Fibroblast of lung (primary cell): ENCODE measurements at regions not wholly inside any gene's neighbourhood (a gene's known extent, or its start where the extent isn't known, plus 50 kb on each side); places are given as distances from the start of the nearest gene placed in this dataset.

Source experiments
- DNase-seq, 2 donors: peaks; one replicate each; pipeline versions ENCODE4 v3.0.0 to v3.0.0-alpha.2; 2010; ENCODE audit warnings: low read depth in 2 of 2
- H2AFZ ChIP-seq: 2 replicates; pipeline ENCODE4 v1.5.1; 2012; ENCODE audit warnings: low read length, control low read depth, inconsistent platforms
- H3K27ac ChIP-seq: 2 replicates; pipeline ENCODE4 v1.5.1; 2011; ENCODE audit warnings: low read length, control low read depth; ENCODE audit not compliant: insufficient read depth
- H3K27me3 ChIP-seq: 2 replicates; pipeline ENCODE4 v1.5.1; 2011; ENCODE audit warnings: mild to moderate bottlenecking, low read length; ENCODE audit not compliant: control insufficient read depth, insufficient read depth
- H3K36me3 ChIP-seq: 2 replicates; pipeline ENCODE4 v1.5.1; 2011; ENCODE audit warnings: low read length; ENCODE audit not compliant: control insufficient read depth, insufficient read depth
- H3K4me1 ChIP-seq: 2 replicates; pipeline ENCODE4 v1.5.1; 2011; ENCODE audit warnings: low read length; ENCODE audit not compliant: control insufficient read depth, insufficient read depth; ENCODE audit errors: extremely low read depth
- H3K4me2 ChIP-seq: 2 replicates; pipeline ENCODE4 v1.5.1; 2011; ENCODE audit warnings: low read length, control low read depth; ENCODE audit not compliant: insufficient read depth; ENCODE audit errors: extremely low read depth
- H3K4me3 ChIP-seq, 4 experiments: fragments of 200-600 bp in 1 of 4; sonication (generic) in 1 of 4; replicated peaks in 1 of 4; 2 replicates each; pipeline ENCODE4 v1.5.1; 2011 to 2016; ENCODE audit warnings: low read length in 4 of 4, low read depth in 3 of 4, mild to moderate bottlenecking in 3 of 4, control low read depth in 2 of 4, inconsistent platforms in 1 of 4, mixed read lengths in 1 of 4; ENCODE audit not compliant: insufficient read depth in 1 of 4; ENCODE audit errors: control extremely low read depth in 1 of 4
- H3K79me2 ChIP-seq: 2 replicates; pipeline ENCODE4 v1.5.1; 2012; ENCODE audit warnings: mild to moderate bottlenecking, low read length, inconsistent platforms; ENCODE audit not compliant: control insufficient read depth, insufficient read depth
- H3K9ac ChIP-seq: 2 replicates; pipeline ENCODE4 v1.5.1; 2011; ENCODE audit warnings: mild to moderate bottlenecking, low read length, control low read depth; ENCODE audit not compliant: insufficient read depth
- H3K9me3 ChIP-seq: 2 replicates; pipeline ENCODE4 v1.5.1; 2012; ENCODE audit warnings: low read depth, low read length; ENCODE audit not compliant: control insufficient read depth, insufficient read depth
- H4K20me1 ChIP-seq: 2 replicates; pipeline ENCODE4 v1.5.1; 2011; ENCODE audit warnings: low read length; ENCODE audit not compliant: control insufficient read depth, insufficient read depth; ENCODE audit errors: extremely low read depth
- EZH2 ChIP-seq: IDR thresholded peaks from 2 replicates; pipeline ENCODE4 v1.5.1; 2012; ENCODE audit warnings: low read length, control low read depth, mild to moderate bottlenecking; ENCODE audit errors: missing control alignments
- TF ChIP-seq, protein P1 (sequence below), 2 donors: IDR thresholded peaks in 1 of 2; conservative IDR thresholded peaks in 1 of 2; 1 replicate in 1 of 2; 2 replicates in 1 of 2; pipeline ENCODE4 v1.5.1; 2011 to 2012; ENCODE audit warnings: low read length in 2 of 2, control low read depth in 1 of 2, inconsistent platforms in 1 of 2, low read depth in 1 of 2, mild to moderate bottlenecking in 1 of 2

DNA sequence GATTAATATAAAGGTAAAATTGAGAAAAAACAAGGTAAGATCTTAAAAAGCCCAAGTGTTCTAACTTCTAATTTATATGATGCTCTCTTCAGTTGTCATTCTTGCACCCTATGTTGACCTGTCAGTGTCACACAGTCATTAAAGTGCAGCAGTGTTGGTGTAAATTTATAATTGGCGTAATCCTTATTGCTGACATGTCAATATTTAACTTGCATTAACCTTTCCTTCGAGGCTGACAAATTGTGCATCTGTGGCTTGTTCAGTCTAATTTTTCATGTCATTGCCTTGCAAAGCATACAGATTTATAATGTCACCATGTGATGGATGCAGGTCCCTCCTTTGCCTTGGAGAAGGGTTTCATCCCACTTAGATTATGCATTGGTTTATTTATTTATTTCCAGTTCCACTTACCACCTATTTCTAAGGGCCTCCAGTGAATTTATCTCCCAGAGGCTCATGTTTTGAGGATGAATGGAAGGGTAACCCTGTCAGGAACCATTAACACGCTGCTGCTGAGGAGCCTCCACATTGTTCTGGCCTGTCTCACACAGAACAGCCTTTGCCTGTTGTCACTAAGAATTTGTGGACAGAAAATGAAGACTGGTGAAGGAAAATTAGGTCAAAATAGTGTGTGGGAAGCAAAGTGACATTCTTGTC is 1098.5 kb upstream of the LCORL start:
- Histone ChIP-seq H2AFZ (no peak overlapping the region), H3K36me3 (no peaks in the 10 kb centered on the region), H4K20me1 (no peaks in the 10 kb centered on the region), H3K4me2 (no peak overlapping the region), H3K9me3 (no peaks in the 10 kb centered on the region), H3K4me1 (no peaks in the 10 kb centered on the region), H3K9ac (no peak overlapping the region), H3K4me3 (no peak overlapping the region), H3K27me3 (no peaks in the 10 kb centered on the region), H3K79me2 (no peaks in the 10 kb centered on the region), H3K27ac (no peak overlapping the region)
- DNase-seq, result no peak
- TF ChIP-seq, protein P1, sequence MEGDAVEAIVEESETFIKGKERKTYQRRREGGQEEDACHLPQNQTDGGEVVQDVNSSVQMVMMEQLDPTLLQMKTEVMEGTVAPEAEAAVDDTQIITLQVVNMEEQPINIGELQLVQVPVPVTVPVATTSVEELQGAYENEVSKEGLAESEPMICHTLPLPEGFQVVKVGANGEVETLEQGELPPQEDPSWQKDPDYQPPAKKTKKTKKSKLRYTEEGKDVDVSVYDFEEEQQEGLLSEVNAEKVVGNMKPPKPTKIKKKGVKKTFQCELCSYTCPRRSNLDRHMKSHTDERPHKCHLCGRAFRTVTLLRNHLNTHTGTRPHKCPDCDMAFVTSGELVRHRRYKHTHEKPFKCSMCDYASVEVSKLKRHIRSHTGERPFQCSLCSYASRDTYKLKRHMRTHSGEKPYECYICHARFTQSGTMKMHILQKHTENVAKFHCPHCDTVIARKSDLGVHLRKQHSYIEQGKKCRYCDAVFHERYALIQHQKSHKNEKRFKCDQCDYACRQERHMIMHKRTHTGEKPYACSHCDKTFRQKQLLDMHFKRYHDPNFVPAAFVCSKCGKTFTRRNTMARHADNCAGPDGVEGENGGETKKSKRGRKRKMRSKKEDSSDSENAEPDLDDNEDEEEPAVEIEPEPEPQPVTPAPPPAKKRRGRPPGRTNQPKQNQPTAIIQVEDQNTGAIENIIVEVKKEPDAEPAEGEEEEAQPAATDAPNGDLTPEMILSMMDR (conservative IDR thresholded peaks at IDR 0.05 in 1 of 2, IDR thresholded peaks at IDR 0.05 in 1 of 2; ENCODE audit: low read depth in 1 of 2, low read length in 2 of 2), result no peak
- no peak for TF ChIP-seq EZH2

DNA sequence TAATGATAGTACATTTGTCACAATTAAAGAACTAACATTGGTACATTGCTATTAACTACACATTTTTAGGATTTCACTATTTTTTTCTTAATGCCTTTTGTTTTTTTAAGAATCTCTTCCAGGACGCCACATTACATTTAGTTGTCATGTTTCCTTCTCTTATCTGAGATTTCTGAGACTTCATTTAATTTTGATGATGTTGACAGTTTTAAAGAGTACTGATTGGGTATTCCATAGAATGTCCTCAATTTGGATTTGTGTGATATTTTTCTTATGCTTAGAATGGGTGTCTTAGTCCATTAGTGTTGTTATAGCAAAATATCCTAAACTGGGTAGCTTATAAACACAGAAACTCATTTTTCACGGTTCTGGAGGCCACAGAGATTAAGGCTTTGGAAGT is 1095.5 kb upstream of the LCORL start:
- no peak overlapping the region for H3K9ac ChIP-seq
- no peak overlapping the region for H3K4me2 ChIP-seq
- H3K27me3 ChIP-seq, result no peaks in the 10 kb centered on the region
- H2AFZ ChIP-seq, result no peak overlapping the region
- H3K79me2 ChIP-seq, result no peaks in the 10 kb centered on the region
- TF ChIP-seq, protein P1 (conservative IDR thresholded peaks at IDR 0.05 in 1 of 2, IDR thresholded peaks at IDR 0.05 in 1 of 2; ENCODE audit: low read depth in 1 of 2, low read length in 2 of 2), result no peak
- TF ChIP-seq EZH2, result no peak
- H3K36me3 ChIP-seq, result no peaks in the 10 kb centered on the region
- no peaks in the 10 kb centered on the region for H3K4me1 ChIP-seq
- H3K9me3 ChIP-seq, result no peaks in the 10 kb centered on the region
- no peaks in the 10 kb centered on the region for H4K20me1 ChIP-seq
- H3K27ac ChIP-seq, result no peak overlapping the region
- no peak for DNase-seq
- H3K4me3 ChIP-seq, result no peak overlapping the region

DNA sequence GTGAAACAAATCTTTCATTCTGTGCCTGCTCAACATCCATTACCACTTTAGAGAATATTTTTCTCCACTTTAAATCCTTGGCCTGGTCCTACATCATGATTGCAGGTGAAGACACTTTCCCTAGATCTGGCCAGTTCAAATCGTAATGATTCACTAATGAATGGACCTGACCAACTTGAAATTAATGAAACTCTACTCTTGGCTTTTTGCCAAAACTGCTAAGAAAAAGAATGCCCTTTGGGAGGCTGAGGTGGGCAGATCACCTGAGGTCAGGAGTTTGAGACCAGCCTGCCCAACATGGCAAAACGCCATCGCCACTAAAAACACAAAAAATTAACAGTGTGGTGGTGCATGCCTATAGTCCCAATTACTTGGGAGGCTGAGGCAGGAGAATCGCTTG is 1082.6 kb upstream of the LCORL start:
- Histone ChIP-seq H3K4me2 (no peak overlapping the region), H3K27me3 (no peaks in the 10 kb centered on the region), H4K20me1 (no peaks in the 10 kb centered on the region), H3K27ac (no peak overlapping the region), H3K4me1 (no peaks in the 10 kb centered on the region), H3K4me3 (no peak overlapping the region), H3K36me3 (no peaks in the 10 kb centered on the region), H2AFZ (no peak overlapping the region), H3K9ac (no peak overlapping the region), H3K79me2 (no peaks in the 10 kb centered on the region), H3K9me3 (no peaks in the 10 kb centered on the region)
- DNase-seq, result no peak
- TF ChIP-seq, protein P1 (conservative IDR thresholded peaks at IDR 0.05 in 1 of 2, IDR thresholded peaks at IDR 0.05 in 1 of 2; ENCODE audit: low read depth in 1 of 2, low read length in 2 of 2), result no peak
- no peak for TF ChIP-seq EZH2
